KMS-11 (cell line): ENCODE measurements at regions not wholly inside any gene's neighbourhood (a gene's known extent, or its start where the extent isn't known, plus 50 kb on each side); places are given as distances from the start of the nearest gene placed in this dataset.

Experiments used
- H2AFZ ChIP-seq: fragments of 200-600 bp; sonication (generic); 2 replicates; pipeline ENCODE4 v1.6.1; 2016; ENCODE audit warnings: antibody characterized with exemption, mixed run types, low read depth
- H3K27ac ChIP-seq: fragments of 200-600 bp; sonication (generic); 2 replicates; pipeline ENCODE4 v1.6.1; 2016; ENCODE audit warnings: mild to moderate bottlenecking, mixed run types
- H3K27me3 ChIP-seq: fragments of 200-600 bp; sonication (generic); 2 replicates; pipeline ENCODE4 v1.6.1; 2017; ENCODE audit warnings: mild to moderate bottlenecking, low read depth, mixed run types, moderate library complexity; ENCODE audit not compliant: insufficient read depth
- H3K36me3 ChIP-seq: fragments of 200-600 bp; sonication (generic); 2 replicates; pipeline ENCODE4 v1.6.1; 2017; ENCODE audit warnings: mild to moderate bottlenecking, mixed run types; ENCODE audit not compliant: insufficient read depth
- H3K4me1 ChIP-seq: fragments of 200-600 bp; sonication (generic); 2 replicates; pipeline ENCODE4 v1.6.1; 2016; ENCODE audit warnings: mild to moderate bottlenecking, low read depth, mixed run types; ENCODE audit not compliant: poor library complexity, severe bottlenecking
- H3K4me2 ChIP-seq: fragments of 200-600 bp; sonication (generic); 2 replicates; pipeline ENCODE4 v1.7.0; 2016; ENCODE audit warnings: mild to moderate bottlenecking, mixed run types
- H3K4me3 ChIP-seq: fragments of 200-600 bp; sonication (generic); IDR thresholded peaks from 2 replicates; pipeline ENCODE4 v1.6.1; 2017; ENCODE audit warnings: low read depth, low read length, mixed read lengths; ENCODE audit not compliant: insufficient read depth
- H3K79me2 ChIP-seq: fragments of 200-600 bp; sonication (generic); 2 replicates; pipeline ENCODE4 v1.6.1; 2016; ENCODE audit warnings: low read depth, mixed run types; ENCODE audit not compliant: insufficient read depth
- H3K9ac ChIP-seq: fragments of 200-600 bp; sonication (generic); 2 replicates; pipeline ENCODE4 v1.6.1; 2016; ENCODE audit warnings: mild to moderate bottlenecking, mixed run types
- H4K20me1 ChIP-seq: fragments of 200-600 bp; sonication (generic); 2 replicates; pipeline ENCODE4 v1.6.1; 2016; ENCODE audit warnings: mild to moderate bottlenecking, mixed run types; ENCODE audit not compliant: insufficient read depth
- CTCF ChIP-seq: fragments of 200-600 bp; sonication (generic); conservative IDR thresholded peaks from 2 replicates; pipeline ENCODE4 v1.6.1; 2017; ENCODE audit warnings: low read depth, mild to moderate bottlenecking, antibody characterized with exemption, low read length, moderate library complexity, mixed read lengths

- Histone ChIP-seq H3K27ac (no peak overlapping the region), H3K27me3 (no peaks in the 10 kb centered on the region), H3K36me3 (no peaks in the 10 kb centered on the region), H3K4me1 (no peaks in the 10 kb centered on the region), H3K9ac (no peak overlapping the region), H3K4me2 (no peak overlapping the region), H3K4me3 (no peak overlapping the region), H4K20me1 (no peaks in the 10 kb centered on the region), H3K79me2 (no peaks in the 10 kb centered on the region), H2AFZ (no peak overlapping the region)
- TF ChIP-seq CTCF, result no peak
Measured at GRCh38 chr4:89658701-89659024, 178.3 kb downstream of the SNCA start.

GRCh38 chr4:89657931-89658700 lies 178.8 kb downstream of the SNCA start:
- TF ChIP-seq CTCF, result peak; percentile 53
- Histone ChIP-seq H3K27me3 (no peaks in the 10 kb centered on the region), H3K36me3 (no peaks in the 10 kb centered on the region), H3K9ac (no peak overlapping the region), H3K4me3 (no peak overlapping the region), H2AFZ (no peak overlapping the region), H3K27ac (no peak overlapping the region), H3K4me1 (no peaks in the 10 kb centered on the region), H3K79me2 (no peaks in the 10 kb centered on the region), H3K4me2 (no peak overlapping the region), H4K20me1 (no peaks in the 10 kb centered on the region)

- no peak for TF ChIP-seq CTCF
- H3K36me3 ChIP-seq, result no peaks in the 10 kb centered on the region; the same call in 1 of the 2 replicates
- H3K4me2 ChIP-seq, result no peak overlapping the region
- H2AFZ ChIP-seq, result no peak overlapping the region
- no peaks in the 10 kb centered on the region for H4K20me1 ChIP-seq
- no peak overlapping the region for H3K9ac ChIP-seq
- no peak overlapping the region for H3K27ac ChIP-seq
- H3K4me3 ChIP-seq, result no peak overlapping the region
- no peaks in the 10 kb centered on the region for H3K4me1 ChIP-seq
- no peaks in the 10 kb centered on the region for H3K27me3 ChIP-seq
- no peaks in the 10 kb centered on the region for H3K79me2 ChIP-seq
Measured at GRCh38 chr4:89653012-89653411, 183.9 kb downstream of the SNCA start.

- Histone ChIP-seq H3K9ac (no peak overlapping the region), H3K4me3 (no peak overlapping the region), H3K4me2 (no peak overlapping the region), H4K20me1 (no peaks in the 10 kb centered on the region), H3K4me1 (no peaks in the 10 kb centered on the region), H3K36me3 (no peaks in the 10 kb centered on the region; the same call in 1 of the 2 replicates), H3K79me2 (no peaks in the 10 kb centered on the region), H3K27ac (no peak overlapping the region), H3K27me3 (no peaks in the 10 kb centered on the region), H2AFZ (no peak overlapping the region)
- TF ChIP-seq CTCF, result no peak
Measured at GRCh38 chr4:89645482-89645881, 191.5 kb downstream of the SNCA start.
